AG10803 (cell line): ENCODE measurements at regions not wholly inside any gene's neighbourhood (a gene's known extent, or its start where the extent isn't known, plus 50 kb on each side); places are given as distances from the start of the nearest gene placed in this dataset.
A peak's percentile ranks its signal among the peaks of the same experiment; 100 is the strongest.

ENCODE experiments used
- DNase-seq: peaks from one replicate; pipeline ENCODE4 v3.0.0; 2010; ENCODE audit warnings: low read depth
- H3K4me3 ChIP-seq: 2 replicates; pipeline ENCODE4 v1.5.1; 2011; ENCODE audit warnings: mild to moderate bottlenecking, low read length, control low read depth
- CTCF ChIP-seq: conservative IDR thresholded peaks from 2 replicates; pipeline ENCODE4 v1.5.1; 2011; ENCODE audit warnings: mild to moderate bottlenecking, low read length, control low read depth, inconsistent platforms

- TF ChIP-seq CTCF, result no peak
- no peak for DNase-seq
- no peak overlapping the region for H3K4me3 ChIP-seq
Measured at GRCh38 chr7:131182446-131183058, 145.1 kb upstream of the MKLN1 start.

GRCh38 chr7:131183072-131183471, 144.6 kb upstream of the MKLN1 start:
- no peak overlapping the region for H3K4me3 ChIP-seq
- no peak for TF ChIP-seq CTCF
- DNase-seq, result no peak

- TF ChIP-seq CTCF, result no peak
- no peak overlapping the region for H3K4me3 ChIP-seq
- peak; percentile 49 for DNase-seq
Measured at GRCh38 chr7:131183611-131184119, 144.0 kb upstream of the MKLN1 start.

- TF ChIP-seq CTCF, result no peak
- H3K4me3 ChIP-seq, result no peak overlapping the region
- DNase-seq, result no peak
Measured at GRCh38 chr7:131186816-131187215, 140.9 kb upstream of the MKLN1 start.

GRCh38 chr7:131188367-131189339, 139.0 kb upstream of the MKLN1 start:
- no peak overlapping the region for H3K4me3 ChIP-seq
- peak; percentile 99 for DNase-seq
- TF ChIP-seq CTCF, result no peak

- H3K4me3 ChIP-seq, result no peak overlapping the region
- DNase-seq, result no peak
- TF ChIP-seq CTCF, result no peak
Measured at GRCh38 chr7:131189488-131189887, 138.2 kb upstream of the MKLN1 start.

GRCh38 chr7:131190146-131190545, 137.5 kb upstream of the MKLN1 start:
- DNase-seq, result no peak
- H3K4me3 ChIP-seq, result no peak overlapping the region
- no peak for TF ChIP-seq CTCF
